WTC11 (cell line): ENCODE measurements at regions not wholly inside any gene's neighbourhood (a gene's known extent, or its start where the extent isn't known, plus 50 kb on each side); places are given as distances from the start of the nearest gene placed in this dataset.

ENCODE experiments used
- ATAC-seq: fragments of 200-7000 bp; cut with Tn5 transposase; 2 replicates; pipeline ENCODE4 v1.10.0; 2021; ENCODE audit warnings: mild to moderate bottlenecking, moderate library complexity
- CTCF ChIA-PET: fragments of 300-600 bp; sonication (Branson Sonifier 250); formaldehyde crosslinking; loops from one replicate; lab custom pipeline; 2021; ENCODE audit warnings: antibody characterized with exemption; lab: Charles Lee
- POLR2A ChIA-PET: fragments of 350-600 bp; sonication (Branson Sonifier 250); formaldehyde crosslinking; loops from one replicate; lab custom pipeline; 2021; ENCODE audit warnings: antibody characterized with exemption; lab: Charles Lee
- DNase-seq: peaks from one replicate; pipeline ENCODE4 v3.0.0; 2021; ENCODE audit warnings: low spot score
- H3K27ac Mint-ChIP-seq: 2 replicates; pipeline ENCODE4 v1.8.0; 2021; ENCODE audit warnings: mixed read lengths
- H3K27me3 Mint-ChIP-seq: 2 replicates; pipeline ENCODE4 v1.8.0; 2021; ENCODE audit warnings: low read depth, mild to moderate bottlenecking, moderate library complexity, mixed read lengths
- H3K36me3 Mint-ChIP-seq: 2 replicates; pipeline ENCODE4 v1.8.0; 2021; ENCODE audit warnings: mixed read lengths
- H3K4me1 Mint-ChIP-seq: 2 replicates; pipeline ENCODE4 v1.8.0; 2022; ENCODE audit warnings: mixed read lengths
- H3K4me3 Mint-ChIP-seq: 2 replicates; pipeline ENCODE4 v1.8.0; 2021; ENCODE audit warnings: mild to moderate bottlenecking, moderate library complexity, mixed read lengths
- H3K9me3 Mint-ChIP-seq: 2 replicates; pipeline ENCODE4 v1.8.0; 2021; ENCODE audit warnings: mixed read lengths
- AR ChIP-seq: fragments of 250-450 bp; sonication (Bioruptor Pico); IDR thresholded peaks from 2 replicates; pipeline ENCODE4 v1.9.0; 2021; ENCODE audit warnings: mild to moderate bottlenecking
- ATF3 ChIP-seq: sonication (generic); formaldehyde crosslinking; conservative IDR thresholded peaks from 2 replicates; pipeline ENCODE4 v1.8.1; 2022; ENCODE audit warnings: mild to moderate bottlenecking, missing genetic modification reagents
- ATF6 ChIP-seq: sonication (generic); formaldehyde crosslinking; IDR thresholded peaks from 2 replicates; pipeline ENCODE4 v1.8.1; 2023; ENCODE audit warnings: mild to moderate bottlenecking, missing genetic modification reagents
- CREB1 ChIP-seq: sonication (generic); formaldehyde crosslinking; IDR thresholded peaks from 2 replicates; pipeline ENCODE4 v1.8.0; 2023; ENCODE audit warnings: mild to moderate bottlenecking, missing genetic modification reagents
- FOXJ3 ChIP-seq: sonication (generic); formaldehyde crosslinking; IDR thresholded peaks from 2 replicates; pipeline ENCODE4 v1.9.0; 2021; ENCODE audit warnings: missing genetic modification reagents, mild to moderate bottlenecking, borderline replicate concordance
- HMGXB4 ChIP-seq: sonication (generic); formaldehyde crosslinking; IDR thresholded peaks from 2 replicates; pipeline ENCODE4 v1.8.1; 2023; ENCODE audit warnings: mild to moderate bottlenecking, moderate library complexity, missing genetic modification reagents
- MAX ChIP-seq: sonication (generic); formaldehyde crosslinking; IDR thresholded peaks from 2 replicates; pipeline ENCODE4 v1.8.0; 2022; ENCODE audit warnings: mild to moderate bottlenecking, missing genetic modification reagents
- MYBL2 ChIP-seq: sonication (generic); formaldehyde crosslinking; IDR thresholded peaks from 2 replicates; pipeline ENCODE4 v1.8.1; 2023; ENCODE audit warnings: mild to moderate bottlenecking, moderate library complexity, missing genetic modification reagents
- NFE2L1 ChIP-seq: sonication (generic); formaldehyde crosslinking; IDR thresholded peaks from 2 replicates; pipeline ENCODE4 v1.8.1; 2023; ENCODE audit warnings: missing genetic modification reagents
- NR1H2 ChIP-seq: sonication (generic); formaldehyde crosslinking; IDR thresholded peaks from 2 replicates; pipeline ENCODE4 v1.9.0; 2021; ENCODE audit warnings: mild to moderate bottlenecking, moderate library complexity, missing genetic modification reagents
- NR2C2 ChIP-seq: sonication (generic); formaldehyde crosslinking; IDR thresholded peaks from 2 replicates; pipeline ENCODE4 v1.8.0; 2022; ENCODE audit warnings: mild to moderate bottlenecking, missing genetic modification reagents
- RORB ChIP-seq: fragments of 250-450 bp; sonication (Bioruptor Pico); IDR thresholded peaks from 2 replicates; pipeline ENCODE4 v1.9.0; 2021; ENCODE audit warnings: mild to moderate bottlenecking
- SMAD3 ChIP-seq: sonication (generic); formaldehyde crosslinking; IDR thresholded peaks from 2 replicates; pipeline ENCODE4 v1.8.0; 2022; ENCODE audit warnings: missing genetic modification reagents, mild to moderate bottlenecking, borderline replicate concordance
- TCF7 ChIP-seq: sonication (generic); formaldehyde crosslinking; IDR thresholded peaks from 2 replicates; pipeline ENCODE4 v1.8.0; 2022; ENCODE audit warnings: mild to moderate bottlenecking, low read depth, missing genetic modification reagents, moderate library complexity
- ZNF232 ChIP-seq: sonication (generic); formaldehyde crosslinking; IDR thresholded peaks from 2 replicates; pipeline ENCODE4 v1.8.0; 2022; ENCODE audit warnings: mild to moderate bottlenecking, missing genetic modification reagents
- ZNF263 ChIP-seq: sonication (generic); formaldehyde crosslinking; IDR thresholded peaks from 2 replicates; pipeline ENCODE4 v1.8.1; 2022; ENCODE audit warnings: low read depth, mild to moderate bottlenecking, moderate library complexity, missing genetic modification reagents
- ZNF281 ChIP-seq: sonication (generic); formaldehyde crosslinking; IDR thresholded peaks from 2 replicates; pipeline ENCODE4 v1.8.0; 2023; ENCODE audit warnings: mild to moderate bottlenecking, missing genetic modification reagents
- ZNF396 ChIP-seq: fragments of 250-450 bp; sonication (Bioruptor Pico); IDR thresholded peaks from 2 replicates; pipeline ENCODE4 v1.8.0; 2021; ENCODE audit warnings: mild to moderate bottlenecking, moderate library complexity, borderline replicate concordance
- ZNF512 ChIP-seq: sonication (generic); formaldehyde crosslinking; IDR thresholded peaks from 2 replicates; pipeline ENCODE4 v1.8.1; 2022; ENCODE audit warnings: missing genetic modification reagents, borderline replicate concordance
- ZNF532 ChIP-seq: fragments of 250-450 bp; sonication (Bioruptor Pico); IDR thresholded peaks from 2 replicates; pipeline ENCODE4 v1.9.0; 2021; ENCODE audit warnings: mild to moderate bottlenecking, borderline replicate concordance
- ZNF671 ChIP-seq: fragments of 250-450 bp; sonication (Bioruptor Pico); IDR thresholded peaks from 2 replicates; pipeline ENCODE4 v1.8.0; 2021; ENCODE audit warnings: mild to moderate bottlenecking

GRCh38 chr2:58645017-58645416 lies 403.9 kb upstream of the FANCL start (continued):
- TF ChIP-seq ZNF281 (CRISPR knock-in tag) (no peak), ZNF232 (CRISPR knock-in tag) (no peak), MYBL2 (CRISPR knock-in tag) (no peak), SMAD3 (CRISPR knock-in tag) (no peak), ZNF671 (CRISPR knock-in tag) (no peak), RORB (no peak), ATF6 (CRISPR knock-in tag) (no peak), AR (CRISPR knock-in tag) (no peak), ZNF512 (no peak), ZNF396 (no peak)
- TF ChIP-seq, all 79 proteins: peak for 0

- TF ChIP-seq ZNF532 (CRISPR knock-in tag) (no peak), TCF7 (CRISPR knock-in tag) (no peak), MAX (CRISPR knock-in tag) (no peak), NFE2L1 (no peak), HMGXB4 (CRISPR knock-in tag) (no peak), NR1H2 (CRISPR knock-in tag) (no peak), ATF3 (no peak), ZNF263 (CRISPR knock-in tag) (no peak), NR2C2 (CRISPR knock-in tag) (no peak), FOXJ3 (CRISPR knock-in tag) (no peak), CREB1 (no peak)
- no peak for ATAC-seq
- no peak overlapping the region for H3K4me3 Mint-ChIP-seq
- ChIA-PET CTCF (no interaction called here), POLR2A (no interaction called here)
- no peaks in the 10 kb centered on the region for H3K9me3 Mint-ChIP-seq
- H3K27ac Mint-ChIP-seq, result no peak overlapping the region
- peaks cover 24% of the 10 kb centered on the region for H3K4me1 Mint-ChIP-seq
- no peaks in the 10 kb centered on the region for H3K36me3 Mint-ChIP-seq
- DNase-seq, result no peak
- no peaks in the 10 kb centered on the region for H3K27me3 Mint-ChIP-seq
Measured at GRCh38 chr2:58644451-58644850, 403.3 kb upstream of the FANCL start.
